ENCODE measurements at regions not wholly inside any gene's neighbourhood (a gene's known extent, or its start where the extent isn't known, plus 50 kb on each side); places are given as distances from the start of the nearest gene placed in this dataset.

DNA sequence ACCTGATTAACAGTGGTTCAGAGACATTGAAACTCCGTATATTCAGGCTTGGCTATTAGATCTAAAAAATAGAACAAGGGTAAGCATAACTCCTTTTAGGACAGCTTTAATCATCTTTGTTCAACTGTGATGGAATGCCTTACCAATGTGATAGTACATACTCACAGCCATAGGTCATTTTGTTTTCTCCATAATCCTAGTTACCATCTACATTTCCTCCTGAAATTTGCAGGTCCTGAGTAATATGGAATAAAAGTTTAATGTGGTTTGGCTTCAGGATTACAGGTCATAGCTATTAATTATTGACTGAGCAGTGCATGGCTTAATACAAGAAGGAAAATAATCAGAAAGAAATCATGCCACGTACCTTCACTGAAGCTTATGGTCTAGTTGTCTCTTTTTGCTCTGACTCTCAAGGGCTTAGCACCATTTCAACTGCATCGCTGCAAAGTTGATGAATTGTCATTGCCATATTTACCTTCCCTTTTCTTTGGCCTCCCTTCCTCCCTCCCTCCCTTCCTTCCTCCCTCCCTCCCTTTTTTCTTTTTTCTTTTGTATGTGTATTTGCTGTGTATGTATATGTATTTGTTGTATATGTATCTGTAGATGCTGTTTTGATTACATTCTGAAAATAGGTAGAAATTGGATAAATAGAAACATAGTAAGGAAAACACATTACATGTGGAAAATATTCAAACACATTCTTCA lies 250.9 kb upstream of the ZNF608 start:
- no peaks in the 10 kb centered on the region for H3K9me3 ChIP-seq
- H3K4me1 ChIP-seq = no peaks in the 10 kb centered on the region
- H3K4me3 ChIP-seq = no peak overlapping the region
- no peaks in the 10 kb centered on the region for H3K27me3 ChIP-seq (ENCODE audit: low read depth)
- H3K27ac ChIP-seq = no peak overlapping the region
- DNase-seq = no peak
- TF ChIP-seq, protein P1, sequence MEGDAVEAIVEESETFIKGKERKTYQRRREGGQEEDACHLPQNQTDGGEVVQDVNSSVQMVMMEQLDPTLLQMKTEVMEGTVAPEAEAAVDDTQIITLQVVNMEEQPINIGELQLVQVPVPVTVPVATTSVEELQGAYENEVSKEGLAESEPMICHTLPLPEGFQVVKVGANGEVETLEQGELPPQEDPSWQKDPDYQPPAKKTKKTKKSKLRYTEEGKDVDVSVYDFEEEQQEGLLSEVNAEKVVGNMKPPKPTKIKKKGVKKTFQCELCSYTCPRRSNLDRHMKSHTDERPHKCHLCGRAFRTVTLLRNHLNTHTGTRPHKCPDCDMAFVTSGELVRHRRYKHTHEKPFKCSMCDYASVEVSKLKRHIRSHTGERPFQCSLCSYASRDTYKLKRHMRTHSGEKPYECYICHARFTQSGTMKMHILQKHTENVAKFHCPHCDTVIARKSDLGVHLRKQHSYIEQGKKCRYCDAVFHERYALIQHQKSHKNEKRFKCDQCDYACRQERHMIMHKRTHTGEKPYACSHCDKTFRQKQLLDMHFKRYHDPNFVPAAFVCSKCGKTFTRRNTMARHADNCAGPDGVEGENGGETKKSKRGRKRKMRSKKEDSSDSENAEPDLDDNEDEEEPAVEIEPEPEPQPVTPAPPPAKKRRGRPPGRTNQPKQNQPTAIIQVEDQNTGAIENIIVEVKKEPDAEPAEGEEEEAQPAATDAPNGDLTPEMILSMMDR (IDR thresholded peaks at IDR 0.05) = no peak
- ATAC-seq = no peak
- no peaks in the 10 kb centered on the region for H3K36me3 ChIP-seq
- intact Hi-C loops (cut with DNase I) = no loop called here

DNA sequence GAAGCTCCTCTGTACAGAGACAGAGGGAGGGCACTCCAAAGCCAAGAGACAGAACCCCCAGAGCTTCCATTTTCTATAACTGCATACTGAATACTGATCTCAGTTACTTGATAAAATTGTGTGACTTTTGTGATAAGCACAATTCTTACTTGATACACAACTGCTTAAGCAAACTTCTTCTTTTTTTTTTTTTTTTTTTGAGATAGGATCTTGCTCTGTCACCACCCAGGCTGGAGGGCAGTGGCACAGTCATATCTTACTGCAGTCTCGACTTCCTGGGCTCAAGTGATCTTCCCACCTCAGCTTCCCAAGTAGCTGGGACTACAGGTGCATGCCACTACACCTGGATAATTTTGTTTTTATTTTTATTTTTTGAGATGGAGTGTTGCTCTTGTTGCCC lies 252.1 kb upstream of the ZNF608 start:
- ATAC-seq (no peak), DNase-seq (no peak)
- Histone ChIP-seq H3K4me3 (no peak overlapping the region), H3K27me3 (ENCODE audit: low read depth) (no peaks in the 10 kb centered on the region), H3K4me1 (no peaks in the 10 kb centered on the region), H3K36me3 (no peaks in the 10 kb centered on the region), H3K9me3 (no peaks in the 10 kb centered on the region), H3K27ac (no peak overlapping the region)
- TF ChIP-seq, protein P1 (IDR thresholded peaks at IDR 0.05) = no peak
- intact Hi-C loops (cut with DNase I) = no loop called here

DNA sequence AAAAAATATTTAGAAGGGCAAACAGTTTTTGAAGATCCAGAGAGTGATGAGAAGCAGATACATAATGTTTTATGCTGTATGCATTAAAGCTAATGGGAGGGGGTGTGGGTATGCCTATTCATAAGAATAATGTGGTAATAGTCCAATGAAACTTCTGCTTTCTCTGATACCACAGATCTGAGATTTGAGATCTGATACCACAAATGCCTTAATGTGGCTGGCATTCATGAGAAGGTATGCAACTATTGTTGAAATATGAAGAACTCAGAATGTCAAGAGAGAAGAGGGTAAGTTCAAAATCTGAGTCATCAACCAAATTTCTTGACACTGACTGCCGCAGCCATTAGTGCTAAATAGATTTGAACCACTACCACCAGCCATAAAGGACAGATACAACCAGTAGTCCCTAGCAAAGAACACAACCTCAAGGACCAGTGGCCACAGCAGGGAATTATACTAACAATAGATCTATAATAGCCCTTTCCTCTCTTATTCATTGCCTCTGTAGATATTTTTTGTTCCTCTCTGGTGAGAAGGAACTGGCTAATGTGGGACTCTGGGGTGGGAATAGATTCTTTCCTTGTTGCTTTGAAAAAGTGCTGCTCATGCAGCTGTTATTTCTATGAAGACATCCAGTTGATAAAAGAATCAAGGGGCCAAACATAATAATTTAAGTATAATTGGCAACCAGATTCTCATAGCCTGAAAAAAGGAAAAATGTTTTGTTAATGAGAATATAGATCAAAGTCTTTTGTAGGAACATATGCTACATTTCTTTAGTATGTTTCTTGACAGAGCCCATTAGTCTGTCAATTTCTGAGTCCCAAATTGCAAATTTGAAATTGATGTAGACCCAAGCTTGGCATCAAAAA lies 256.5 kb upstream of the ZNF608 start:
- ATAC-seq = no peak
- H3K9me3 ChIP-seq = no peaks in the 10 kb centered on the region
- H3K4me1 ChIP-seq = no peaks in the 10 kb centered on the region
- intact Hi-C loops (cut with DNase I) = no loop called here
- TF ChIP-seq, protein P1 (IDR thresholded peaks at IDR 0.05) = no peak
- no peak overlapping the region for H3K27ac ChIP-seq
- DNase-seq = no peak
- H3K4me3 ChIP-seq = no peak overlapping the region
- H3K36me3 ChIP-seq = no peaks in the 10 kb centered on the region
- H3K27me3 ChIP-seq (ENCODE audit: low read depth) = no peaks in the 10 kb centered on the region

DNA sequence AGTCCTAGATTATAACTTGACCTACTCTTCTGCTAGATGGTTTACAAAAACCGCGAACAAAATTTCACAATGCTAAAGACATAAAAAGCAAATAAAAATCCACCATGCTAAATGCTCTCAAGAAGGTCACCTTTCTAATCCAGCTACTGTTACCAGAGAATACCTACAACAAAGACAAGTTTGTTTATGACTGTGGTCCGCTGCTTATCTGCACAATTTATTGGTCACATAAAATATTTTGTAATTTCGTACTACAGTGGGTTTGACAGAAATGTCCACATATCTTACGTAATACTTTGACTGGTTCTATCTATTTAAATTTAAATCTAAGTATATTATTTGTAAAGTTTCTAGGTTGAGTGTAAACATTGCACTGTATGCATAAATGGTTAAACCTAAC lies 257.6 kb upstream of the ZNF608 start:
- Histone ChIP-seq H3K27me3 (ENCODE audit: low read depth) (no peaks in the 10 kb centered on the region), H3K4me3 (no peak overlapping the region), H3K36me3 (no peaks in the 10 kb centered on the region), H3K9me3 (no peaks in the 10 kb centered on the region), H3K4me1 (no peaks in the 10 kb centered on the region), H3K27ac (no peak overlapping the region)
- intact Hi-C loops (cut with DNase I) = no loop called here
- ATAC-seq (no peak), DNase-seq (no peak)
- TF ChIP-seq, protein P1 (IDR thresholded peaks at IDR 0.05) = no peak

DNA sequence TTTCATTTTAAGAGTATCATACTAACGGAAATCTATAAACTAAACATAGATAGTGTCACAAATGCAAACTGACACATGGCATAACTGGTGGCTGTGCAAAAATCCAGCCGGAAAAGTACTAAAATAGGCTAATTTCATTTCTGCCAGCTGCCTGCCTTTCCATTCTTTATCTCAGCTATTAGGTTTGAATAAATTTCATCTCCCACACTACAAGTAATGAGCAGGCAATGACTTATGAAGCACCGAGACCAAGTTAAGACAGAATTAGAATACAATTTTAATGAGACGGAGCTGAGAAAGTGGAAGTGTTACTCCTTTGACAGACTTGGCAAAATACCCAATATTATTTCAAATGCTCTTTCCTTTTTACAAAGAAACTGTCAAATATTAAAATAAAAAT lies 258.8 kb upstream of the ZNF608 start:
- TF ChIP-seq, protein P1 (IDR thresholded peaks at IDR 0.05) = no peak
- no peaks in the 10 kb centered on the region for H3K4me1 ChIP-seq
- DNase-seq (no peak), ATAC-seq (no peak)
- H3K27me3 ChIP-seq (ENCODE audit: low read depth) = no peaks in the 10 kb centered on the region
- no peaks in the 10 kb centered on the region for H3K9me3 ChIP-seq
- intact Hi-C loops (cut with DNase I) = no loop called here
- H3K4me3 ChIP-seq = no peak overlapping the region
- no peak overlapping the region for H3K27ac ChIP-seq
- no peaks in the 10 kb centered on the region for H3K36me3 ChIP-seq
